OCI-LY7 (cell line): ENCODE measurements at regions not wholly inside any gene's neighbourhood (a gene's known extent, or its start where the extent isn't known, plus 50 kb on each side); places are given as distances from the start of the nearest gene placed in this dataset.

Experiments
- BruUV-seq: library from RNA; stranded (reverse); fragments of 400-500 nt; replicated peaks from 2 replicates; lab custom pipeline; 2021; lab: Mats Ljungman, UMichigan
- CTCF ChIA-PET: fragments of 300-600 bp; sonication (Branson Sonifier 250); formaldehyde crosslinking; loops from one replicate; lab custom pipeline; 2022; ENCODE audit warnings: antibody characterized with exemption; ENCODE audit not compliant: unreplicated experiment; lab: Charles Lee
- POLR2A ChIA-PET: fragments of 300-600 bp; sonication (Branson Sonifier 250); formaldehyde crosslinking; loops from one replicate; lab custom pipeline; 2022; ENCODE audit warnings: antibody characterized with exemption; lab: Charles Lee
- DNase-seq: peaks from one replicate; pipeline ENCODE4 v3.0.0-alpha.2; 2015; ENCODE audit warnings: low spot score
- H2AFZ ChIP-seq: fragments of 200-600 bp; sonication (generic), shearing (Covaris generic); 2 replicates; pipeline ENCODE4 v1.6.1; 2014; ENCODE audit warnings: mild to moderate bottlenecking, antibody characterized with exemption, low read length, moderate library complexity
- H3K27ac ChIP-seq: fragments of 200-600 bp; sonication (generic); 2 replicates; pipeline ENCODE4 v1.5.1; 2014; ENCODE audit warnings: mixed run types, low read depth, mild to moderate bottlenecking, moderate library complexity, low read length, inconsistent platforms; ENCODE audit not compliant: poor library complexity, severe bottlenecking
- H3K36me3 ChIP-seq: fragments of 200-600 bp; sonication (generic); 2 replicates; pipeline ENCODE4 v1.6.1; 2014; ENCODE audit warnings: mild to moderate bottlenecking, antibody characterized with exemption, low read length, moderate library complexity, mixed read lengths; ENCODE audit not compliant: insufficient read depth
- H3K4me1 ChIP-seq: fragments of 200-600 bp; sonication (generic); 2 replicates; pipeline ENCODE4 v1.5.1; 2014; ENCODE audit warnings: mild to moderate bottlenecking, low read length; ENCODE audit not compliant: insufficient read depth, poor library complexity, severe bottlenecking
- H3K4me2 ChIP-seq: fragments of 200-600 bp; sonication (generic); 2 replicates; pipeline ENCODE4 v1.6.1; 2014; ENCODE audit warnings: mild to moderate bottlenecking, low read length
- H3K4me3 ChIP-seq: fragments of 200-600 bp; sonication (generic); 2 replicates; pipeline ENCODE4 v1.5.1; 2014; ENCODE audit warnings: mild to moderate bottlenecking, low read depth, low read length; ENCODE audit not compliant: poor library complexity, severe bottlenecking
- H3K79me2 ChIP-seq: fragments of 200-600 bp; sonication (generic); 2 replicates; pipeline ENCODE4 v1.6.1; 2016; ENCODE audit warnings: low read depth, mild to moderate bottlenecking, low read length, moderate library complexity, mixed read lengths; ENCODE audit not compliant: insufficient read depth
- H3K9me2 ChIP-seq: fragments of 200-600 bp; sonication (generic); 2 replicates; pipeline ENCODE4 v1.6.1; 2016; ENCODE audit warnings: mild to moderate bottlenecking, low read length, mixed read lengths; ENCODE audit not compliant: insufficient read depth
- H3K9me3 ChIP-seq: fragments of 200-600 bp; sonication (generic); 2 replicates; pipeline ENCODE4 v1.6.1; 2014; ENCODE audit warnings: mild to moderate bottlenecking, mixed run types, low read length, mixed read lengths
- H4K20me1 ChIP-seq: fragments of 200-600 bp; sonication (generic); 2 replicates; pipeline ENCODE4 v1.6.1; 2014; ENCODE audit warnings: mild to moderate bottlenecking, antibody characterized with exemption, low read length, moderate library complexity, mixed read lengths; ENCODE audit not compliant: insufficient read depth
- EZH2phosphoT487 ChIP-seq: fragments of 200-600 bp; sonication (generic); IDR thresholded peaks from 2 replicates; pipeline ENCODE4 v1.6.1; 2018; ENCODE audit warnings: low read depth, borderline replicate concordance, mild to moderate bottlenecking, mixed run types, antibody characterized with exemption, low read length, moderate library complexity, mixed read lengths
- intact Hi-C: fragments of 100-400 bp; cut with micrococcal nuclease; formaldehyde crosslinking; loops from one replicate; pipeline ENCODE4 v1.10.0; 2022; ENCODE audit not compliant: unreplicated experiment
- TF ChIP-seq, protein P1 (sequence below): fragments of 200-600 bp; sonication (generic); conservative IDR thresholded peaks from 2 replicates; pipeline ENCODE4 v1.5.1; 2014; ENCODE audit warnings: mild to moderate bottlenecking, antibody characterized with exemption, low read length, moderate library complexity, mixed read lengths

DNA sequence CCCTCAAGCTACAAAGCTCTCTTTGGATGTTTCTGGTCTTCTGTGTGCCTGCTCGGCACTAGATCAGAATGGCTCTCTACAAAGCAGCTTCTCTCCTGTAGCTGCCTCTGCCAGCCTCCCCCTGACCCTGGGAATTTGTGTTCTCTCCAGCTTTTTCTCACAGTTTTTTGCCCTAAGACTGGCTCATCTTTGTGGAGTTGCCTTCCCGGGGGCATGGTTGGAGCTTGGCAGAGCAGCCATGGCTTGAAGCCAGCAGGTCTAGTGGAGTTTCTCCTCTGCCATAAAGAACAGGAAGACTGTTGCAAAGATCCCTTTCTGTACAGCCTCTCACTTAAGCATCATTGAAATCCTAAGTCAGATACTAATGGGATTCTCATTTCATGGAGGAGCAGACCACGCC is 163.3 kb upstream of the MAMLD1 start:
- TF ChIP-seq, protein P1, sequence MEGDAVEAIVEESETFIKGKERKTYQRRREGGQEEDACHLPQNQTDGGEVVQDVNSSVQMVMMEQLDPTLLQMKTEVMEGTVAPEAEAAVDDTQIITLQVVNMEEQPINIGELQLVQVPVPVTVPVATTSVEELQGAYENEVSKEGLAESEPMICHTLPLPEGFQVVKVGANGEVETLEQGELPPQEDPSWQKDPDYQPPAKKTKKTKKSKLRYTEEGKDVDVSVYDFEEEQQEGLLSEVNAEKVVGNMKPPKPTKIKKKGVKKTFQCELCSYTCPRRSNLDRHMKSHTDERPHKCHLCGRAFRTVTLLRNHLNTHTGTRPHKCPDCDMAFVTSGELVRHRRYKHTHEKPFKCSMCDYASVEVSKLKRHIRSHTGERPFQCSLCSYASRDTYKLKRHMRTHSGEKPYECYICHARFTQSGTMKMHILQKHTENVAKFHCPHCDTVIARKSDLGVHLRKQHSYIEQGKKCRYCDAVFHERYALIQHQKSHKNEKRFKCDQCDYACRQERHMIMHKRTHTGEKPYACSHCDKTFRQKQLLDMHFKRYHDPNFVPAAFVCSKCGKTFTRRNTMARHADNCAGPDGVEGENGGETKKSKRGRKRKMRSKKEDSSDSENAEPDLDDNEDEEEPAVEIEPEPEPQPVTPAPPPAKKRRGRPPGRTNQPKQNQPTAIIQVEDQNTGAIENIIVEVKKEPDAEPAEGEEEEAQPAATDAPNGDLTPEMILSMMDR = no peak
- TF ChIP-seq EZH2phosphoT487 = no peak
- no peaks in the 10 kb centered on the region for H4K20me1 ChIP-seq
- CTCF ChIA-PET = no interaction called here
- H3K4me1 ChIP-seq = no peaks in the 10 kb centered on the region
- intact Hi-C loops = no loop called here
- no peaks in the 10 kb centered on the region for H3K9me3 ChIP-seq
- no peak for DNase-seq
- H3K36me3 ChIP-seq = no peaks in the 10 kb centered on the region
- no peak overlapping the region for H3K27ac ChIP-seq
- H3K4me3 ChIP-seq = no peak overlapping the region
- BruUV-seq = no TSS peak
- no peaks in the 10 kb centered on the region for H3K79me2 ChIP-seq
- no peak overlapping the region for H3K4me2 ChIP-seq
- POLR2A ChIA-PET = no interaction called here
- no peaks in the 10 kb centered on the region for H3K9me2 ChIP-seq
- H2AFZ ChIP-seq = no peak overlapping the region

DNA sequence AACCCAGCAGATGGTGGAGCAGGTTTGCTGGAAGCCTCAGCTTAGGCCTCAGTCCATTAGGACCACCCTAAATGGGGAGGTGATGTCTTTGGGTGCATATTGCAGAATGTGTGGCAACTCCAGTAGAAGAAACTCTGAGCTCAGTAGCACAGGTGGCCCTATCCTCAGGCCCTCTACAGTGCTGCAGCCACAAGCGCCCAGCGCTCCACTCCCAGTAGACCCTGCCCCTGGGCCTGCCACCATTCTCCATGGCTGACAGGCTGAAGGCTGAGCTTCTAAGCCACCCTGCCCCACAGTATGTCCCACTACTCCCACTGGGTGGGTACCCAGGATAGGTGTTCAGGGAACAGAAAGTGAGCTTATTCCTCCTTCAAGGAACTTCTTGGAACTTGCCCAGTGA is 162.8 kb upstream of the MAMLD1 start:
- Histone ChIP-seq H3K36me3 (no peaks in the 10 kb centered on the region), H2AFZ (no peak overlapping the region), H3K79me2 (no peaks in the 10 kb centered on the region), H3K9me2 (no peaks in the 10 kb centered on the region), H3K4me3 (no peak overlapping the region), H3K4me1 (no peaks in the 10 kb centered on the region), H3K27ac (no peak overlapping the region), H3K4me2 (no peak overlapping the region), H3K9me3 (no peaks in the 10 kb centered on the region), H4K20me1 (no peaks in the 10 kb centered on the region)
- intact Hi-C loops = no loop called here
- POLR2A ChIA-PET = no interaction called here
- BruUV-seq = no TSS peak
- CTCF ChIA-PET = no interaction called here
- TF ChIP-seq EZH2phosphoT487 = no peak
- TF ChIP-seq, protein P1 = no peak
- DNase-seq = no peak

DNA sequence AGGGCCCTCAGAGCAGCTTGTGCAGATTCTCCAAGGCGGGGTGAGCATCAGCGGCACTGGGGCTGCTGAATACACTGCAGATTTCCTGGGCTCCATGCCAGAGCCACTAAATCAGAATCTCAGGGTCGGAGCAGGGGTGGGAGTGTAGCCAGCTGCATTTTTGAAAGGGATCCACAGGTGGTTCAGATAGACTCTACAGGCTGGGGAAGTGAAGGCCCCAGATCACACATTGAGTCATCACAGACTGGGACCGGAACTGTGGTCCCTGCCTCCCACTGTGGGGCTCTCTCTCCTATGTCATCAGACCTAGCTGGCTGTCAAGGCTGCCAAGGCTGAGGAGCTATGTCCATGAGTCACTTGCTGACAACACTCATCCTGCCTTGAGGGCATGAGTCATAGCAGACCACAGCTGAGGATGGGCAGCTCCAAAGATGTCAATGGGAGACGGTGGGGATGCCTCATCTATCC is 162.3 kb upstream of the MAMLD1 start:
- no peak overlapping the region for H3K4me2 ChIP-seq
- BruUV-seq = no TSS peak
- H3K4me1 ChIP-seq = no peaks in the 10 kb centered on the region
- intact Hi-C loops = no loop called here
- no peaks in the 10 kb centered on the region for H3K79me2 ChIP-seq
- DNase-seq = no peak
- ChIA-PET CTCF (no interaction called here), POLR2A (no interaction called here)
- no peaks in the 10 kb centered on the region for H3K9me3 ChIP-seq
- no peaks in the 10 kb centered on the region for H3K9me2 ChIP-seq
- no peaks in the 10 kb centered on the region for H3K36me3 ChIP-seq
- no peak overlapping the region for H3K27ac ChIP-seq
- TF ChIP-seq, protein P1 = no peak
- TF ChIP-seq EZH2phosphoT487 = no peak
- H3K4me3 ChIP-seq = no peak overlapping the region
- H4K20me1 ChIP-seq = no peaks in the 10 kb centered on the region
- H2AFZ ChIP-seq = no peak overlapping the region
